Esophagus squamous epithelium (tissue), 5 donors: ENCODE measurements at regions not wholly inside any gene's neighbourhood (a gene's known extent, or its start where the extent isn't known, plus 50 kb on each side); places are given as distances from the start of the nearest gene placed in this dataset.

Experiments
- DNase-seq: peaks from one replicate; lab custom pipeline; 2025; lab: John Stamatoyannopoulos, UW
- H3K27ac ChIP-seq, 4 donors: fragments of 200-600 bp; sonication (generic); one replicate each; pipeline ENCODE4 v1.5.1; 2016 to 2019; ENCODE audit warnings: mild to moderate bottlenecking in 1 of 4
- H3K27me3 ChIP-seq, 4 donors: fragments of 200-600 bp; sonication (generic); 1 replicate in 3 of 4; 2 replicates in 1 of 4; pipeline versions ENCODE4 v1.5.1 to v1.6.0; 2017 to 2021; ENCODE audit warnings: antibody characterized with exemption in 1 of 4
- H3K36me3 ChIP-seq, 3 donors: fragments of 200-600 bp; sonication (generic); one replicate each; pipeline ENCODE4 v1.5.1; 2016 to 2019
- H3K4me1 ChIP-seq, 3 donors: fragments of 200-600 bp; sonication (generic); one replicate each; pipeline ENCODE4 v1.5.1; 2017 to 2019
- H3K4me3 ChIP-seq, 4 donors: fragments of 200-600 bp; sonication (generic); 1 replicate in 3 of 4; 2 replicates in 1 of 4; pipeline ENCODE4 v1.5.1; 2016 to 2019; ENCODE audit warnings: mild to moderate bottlenecking in 2 of 4, moderate library complexity in 1 of 4
- H3K9me3 ChIP-seq, 3 donors: fragments of 200-600 bp; sonication (generic); one replicate each; pipeline ENCODE4 v1.5.1; 2016 to 2019
- POLR2A ChIP-seq, 4 donors: fragments of 450-650 bp; IDR thresholded peaks; one replicate each; pipeline ENCODE4 v1.6.1; 2017; ENCODE audit warnings: antibody characterized with exemption in 4 of 4, mild to moderate bottlenecking in 4 of 4, moderate library complexity in 3 of 4
- WGBS, 2 donors: methylation state at CpG; one replicate each; pipeline ENCODE4 v1.1.5; 2018; 5-methylcytosine and 5-hydroxymethylcytosine counted together
- intact Hi-C: fragments of 100-400 bp; cut with DNase I; formaldehyde crosslinking; loops from one replicate; pipeline ENCODE4 v1.15.0; 2022
- TF ChIP-seq, protein P1 (sequence below), 6 experiments: fragments of 450-650 bp in 4 of 6; fragments of 200-600 bp in 2 of 6; sonication (generic) in 2 of 6; IDR thresholded peaks; one replicate each; pipeline ENCODE4 v1.5.1; 2016 to 2019; ENCODE audit warnings: antibody characterized with exemption in 6 of 6, mild to moderate bottlenecking in 4 of 6, moderate library complexity in 4 of 6
- donor health status: DM: yes; HTN: yes; CAD: no.

DNA sequence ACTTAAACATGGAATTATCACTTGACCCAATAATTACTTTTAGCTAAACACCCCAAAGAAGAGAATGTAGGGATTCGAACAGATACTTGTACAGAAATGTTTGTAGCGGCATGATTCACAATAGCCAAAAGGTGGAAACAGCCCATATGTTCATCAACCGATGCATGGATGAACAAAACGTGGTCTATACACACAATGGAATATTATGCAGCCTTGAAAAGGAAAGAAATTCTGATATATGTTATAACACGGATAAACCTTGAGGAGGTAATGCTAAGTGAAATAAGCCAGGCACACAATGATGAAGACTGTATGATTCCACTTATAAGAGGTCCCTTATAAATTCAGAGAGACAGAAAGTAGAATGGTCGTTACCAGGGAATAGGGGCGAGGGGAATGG is 659.4 kb downstream of the MED13L start:
- intact Hi-C loops = no loop called here
- WGBS, 2 donors = 90% methylated on average over 7 of the region's 7 CpGs
- Histone ChIP-seq H3K36me3 (no peaks in the 10 kb centered on the region), H3K9me3 (no peaks in the 10 kb centered on the region), H3K27ac (no peak overlapping the region), H3K4me1 (no peaks in the 10 kb centered on the region), H3K4me3 (no peak overlapping the region), H3K27me3 (no peaks in the 10 kb centered on the region)
- no peak for TF ChIP-seq POLR2A (IDR thresholded peaks at IDR 0.05)
- TF ChIP-seq, protein P1, sequence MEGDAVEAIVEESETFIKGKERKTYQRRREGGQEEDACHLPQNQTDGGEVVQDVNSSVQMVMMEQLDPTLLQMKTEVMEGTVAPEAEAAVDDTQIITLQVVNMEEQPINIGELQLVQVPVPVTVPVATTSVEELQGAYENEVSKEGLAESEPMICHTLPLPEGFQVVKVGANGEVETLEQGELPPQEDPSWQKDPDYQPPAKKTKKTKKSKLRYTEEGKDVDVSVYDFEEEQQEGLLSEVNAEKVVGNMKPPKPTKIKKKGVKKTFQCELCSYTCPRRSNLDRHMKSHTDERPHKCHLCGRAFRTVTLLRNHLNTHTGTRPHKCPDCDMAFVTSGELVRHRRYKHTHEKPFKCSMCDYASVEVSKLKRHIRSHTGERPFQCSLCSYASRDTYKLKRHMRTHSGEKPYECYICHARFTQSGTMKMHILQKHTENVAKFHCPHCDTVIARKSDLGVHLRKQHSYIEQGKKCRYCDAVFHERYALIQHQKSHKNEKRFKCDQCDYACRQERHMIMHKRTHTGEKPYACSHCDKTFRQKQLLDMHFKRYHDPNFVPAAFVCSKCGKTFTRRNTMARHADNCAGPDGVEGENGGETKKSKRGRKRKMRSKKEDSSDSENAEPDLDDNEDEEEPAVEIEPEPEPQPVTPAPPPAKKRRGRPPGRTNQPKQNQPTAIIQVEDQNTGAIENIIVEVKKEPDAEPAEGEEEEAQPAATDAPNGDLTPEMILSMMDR (IDR thresholded peaks at IDR 0.05) = no peak
- no peak for DNase-seq

DNA sequence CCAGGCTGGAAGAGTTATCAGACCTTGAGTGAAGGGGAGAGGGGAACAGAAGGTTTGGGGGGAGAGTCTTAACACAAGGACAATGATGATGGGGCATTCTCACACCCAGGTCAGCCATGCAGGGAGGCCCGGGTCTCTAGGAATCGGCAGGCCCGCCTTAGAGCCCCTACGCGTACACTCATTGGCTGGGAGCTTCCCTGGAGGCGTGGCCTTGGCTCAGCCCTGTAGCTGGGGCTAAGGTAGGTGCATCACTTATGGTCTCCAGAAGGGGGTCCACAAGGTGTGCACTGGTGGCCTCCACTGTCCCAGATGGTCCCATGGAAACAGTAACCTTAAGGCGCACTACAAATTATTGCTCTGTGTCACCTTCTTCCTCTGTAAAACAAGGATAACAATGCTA is 660.1 kb downstream of the MED13L start:
- no peaks in the 10 kb centered on the region for H3K36me3 ChIP-seq
- 90 to 92% methylated on average over 6 to 7 of the region's 7 CpGs for WGBS, 2 donors
- TF ChIP-seq POLR2A (IDR thresholded peaks at IDR 0.05) = no peak
- TF ChIP-seq, protein P1 (IDR thresholded peaks at IDR 0.05) = no peak
- no peaks in the 10 kb centered on the region for H3K27me3 ChIP-seq
- no peaks in the 10 kb centered on the region for H3K4me1 ChIP-seq
- no peak overlapping the region for H3K4me3 ChIP-seq
- H3K27ac ChIP-seq = no peak overlapping the region
- intact Hi-C loops = no loop called here
- no peaks in the 10 kb centered on the region for H3K9me3 ChIP-seq
- DNase-seq = no peak

DNA sequence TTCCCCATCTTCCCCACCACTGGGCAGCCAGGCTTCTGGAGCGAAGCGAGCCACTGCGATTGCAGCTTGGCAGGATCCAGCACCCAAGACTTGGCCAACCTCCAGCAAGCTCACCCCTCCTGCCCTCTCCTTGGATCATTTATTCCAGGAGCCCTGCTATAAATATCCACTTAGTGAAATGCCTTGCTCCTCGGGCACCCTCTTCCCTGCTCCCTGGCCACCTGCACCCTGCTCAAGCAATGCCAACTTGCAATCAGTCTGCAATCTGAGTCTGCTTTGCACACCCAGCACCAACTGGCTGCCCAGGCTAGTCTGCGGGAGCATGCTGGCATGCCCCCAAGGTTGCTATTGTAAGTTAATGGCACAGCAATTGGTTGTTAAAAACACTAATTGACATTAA is 666.0 kb downstream of the MED13L start:
- intact Hi-C loops = no loop called here
- Histone ChIP-seq H3K36me3 (no peaks in the 10 kb centered on the region), H3K4me1 (no peaks in the 10 kb centered on the region), H3K4me3 (no peak overlapping the region), H3K9me3 (no peaks in the 10 kb centered on the region), H3K27ac (no peak overlapping the region), H3K27me3 (peaks cover 0 to 5% (median 0%) of the 10 kb centered on the region in 4 donors)
- 39 to 59% methylated on average over 5 of the region's 5 CpGs for WGBS, 2 donors
- no peak for TF ChIP-seq POLR2A (IDR thresholded peaks at IDR 0.05)
- TF ChIP-seq, protein P1 (IDR thresholded peaks at IDR 0.05) = no peak
- no peak for DNase-seq

DNA sequence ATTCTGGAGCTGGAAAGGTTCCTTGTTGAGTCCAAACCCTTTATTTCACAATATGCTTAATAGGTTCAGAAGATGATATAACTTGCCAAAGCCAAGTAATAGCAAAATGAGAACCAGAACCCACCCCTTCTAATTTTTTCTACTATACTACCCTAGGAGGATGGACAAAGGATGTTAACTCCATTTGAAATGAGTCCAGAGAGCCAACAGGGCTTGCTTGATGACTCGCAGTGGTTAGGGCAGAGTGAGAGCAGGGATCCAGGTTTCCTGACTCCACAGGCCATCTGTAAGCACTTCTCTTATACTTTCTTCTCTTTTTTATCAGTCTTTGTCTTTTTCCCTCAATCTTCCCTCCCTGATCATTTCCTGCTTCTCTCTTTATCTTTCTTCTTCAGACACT is 668.1 kb downstream of the MED13L start:
- intact Hi-C loops = no loop called here
- Histone ChIP-seq H3K4me3 (no peak overlapping the region), H3K36me3 (no peaks in the 10 kb centered on the region), H3K9me3 (no peaks in the 10 kb centered on the region), H3K27me3 (peaks cover 0 to 27% (median 0%) of the 10 kb centered on the region in 4 donors), H3K4me1 (no peaks in the 10 kb centered on the region), H3K27ac (no peak overlapping the region)
- TF ChIP-seq, protein P1 (IDR thresholded peaks at IDR 0.05) = no peak
- no peak for TF ChIP-seq POLR2A (IDR thresholded peaks at IDR 0.05)
- DNase-seq = no peak
- WGBS, 2 donors = 50 to 67% methylated on average over 1 of the region's 1 CpG

DNA sequence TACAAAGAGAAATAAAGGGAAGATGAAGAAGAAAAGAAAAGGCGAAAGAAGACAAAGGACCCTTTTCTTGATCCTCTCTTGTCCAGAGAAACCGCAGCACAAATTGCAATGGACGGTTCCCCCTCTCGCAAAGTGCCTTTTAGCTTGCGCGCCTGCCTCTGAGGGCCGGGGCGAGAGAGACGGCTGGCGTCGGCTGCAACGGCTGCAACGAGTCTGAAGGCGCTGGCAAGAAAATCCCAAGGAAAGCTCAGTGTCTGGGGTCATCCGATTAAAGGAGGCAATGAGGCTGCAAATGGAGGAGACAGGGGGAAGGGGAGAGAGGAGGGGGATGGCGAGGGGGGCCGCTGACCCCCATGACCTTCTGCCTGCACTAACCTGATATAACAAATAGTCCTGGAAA is 671.5 kb downstream of the MED13L start:
- intact Hi-C loops = no loop called here
- Histone ChIP-seq H3K9me3 (no peaks in the 10 kb centered on the region), H3K4me1 (no peaks in the 10 kb centered on the region), H3K27ac (no peak overlapping the region), H3K4me3 (no peak overlapping the region), H3K36me3 (no peaks in the 10 kb centered on the region), H3K27me3 (peaks cover 0 to 53% (median 0%) of the 10 kb centered on the region in 4 donors)
- 37 to 46% methylated on average over 9 to 16 of the region's 17 CpGs for WGBS, 2 donors
- TF ChIP-seq, protein P1 (IDR thresholded peaks at IDR 0.05) = no peak
- TF ChIP-seq POLR2A (IDR thresholded peaks at IDR 0.05) = no peak
- DNase-seq = no peak
